Trophoblast cell (in vitro differentiated cells and primary cell): ENCODE measurements at regions not wholly inside any gene's neighbourhood (a gene's known extent, or its start where the extent isn't known, plus 50 kb on each side); places are given as distances from the start of the nearest gene placed in this dataset.

Experiments used
- DNase-seq, 2 donors: peaks; one replicate each; pipeline ENCODE4 v3.0.0-alpha.2; 2016
- H2AFZ ChIP-seq: 2 replicates; pipeline ENCODE4 v1.6.1; 2013; ENCODE audit warnings: low read length, moderate library complexity, mild to moderate bottlenecking; ENCODE audit not compliant: insufficient read depth, poor library complexity
- H2AK5ac ChIP-seq: 2 replicates; pipeline ENCODE4 v1.6.1; 2013; ENCODE audit warnings: mild to moderate bottlenecking, low read length
- H2BK120ac ChIP-seq: 2 replicates; pipeline ENCODE4 v1.6.1; 2013; ENCODE audit warnings: low read length, mild to moderate bottlenecking, moderate library complexity; ENCODE audit not compliant: insufficient read depth, poor library complexity
- H2BK12ac ChIP-seq: 2 replicates; pipeline ENCODE4 v1.6.1; 2013; ENCODE audit warnings: mild to moderate bottlenecking, low read length, moderate library complexity
- H2BK5ac ChIP-seq: 2 replicates; pipeline ENCODE4 v1.6.1; 2013; ENCODE audit warnings: low read length, low read depth, moderate library complexity, mild to moderate bottlenecking; ENCODE audit not compliant: poor library complexity
- H3K14ac ChIP-seq: 2 replicates; pipeline ENCODE4 v1.6.1; 2013; ENCODE audit warnings: mild to moderate bottlenecking, low read length
- H3K18ac ChIP-seq: 2 replicates; pipeline ENCODE4 v1.6.1; 2013; ENCODE audit warnings: mild to moderate bottlenecking, low read length
- H3K23ac ChIP-seq: 2 replicates; pipeline ENCODE4 v1.6.1; 2013; ENCODE audit warnings: low read length
- H3K27ac ChIP-seq: 2 replicates; pipeline ENCODE4 v1.5.1; 2013; ENCODE audit warnings: low read depth, mild to moderate bottlenecking, inconsistent platforms, low read length, moderate library complexity
- H3K27me3 ChIP-seq: 2 replicates; pipeline ENCODE4 v1.6.1; 2013; ENCODE audit warnings: inconsistent platforms, mild to moderate bottlenecking, low read length, moderate library complexity; ENCODE audit not compliant: insufficient read depth
- H3K36me3 ChIP-seq, 2 experiments: 1 replicate in 1 of 2; 2 replicates in 1 of 2; pipeline ENCODE4 v1.6.1; 2013; ENCODE audit warnings: low read length in 2 of 2, mild to moderate bottlenecking in 2 of 2, moderate library complexity in 1 of 2; ENCODE audit not compliant: insufficient read depth in 2 of 2, control insufficient read depth in 1 of 2
- H3K4ac ChIP-seq: 2 replicates; pipeline ENCODE4 v1.6.1; 2013; ENCODE audit warnings: low read depth, mild to moderate bottlenecking, low read length, moderate library complexity
- H3K4me1 ChIP-seq, 2 experiments: 1 replicate in 1 of 2; 2 replicates in 1 of 2; pipeline ENCODE4 v1.6.1; 2013; ENCODE audit warnings: low read length in 2 of 2, mild to moderate bottlenecking in 2 of 2, moderate library complexity in 1 of 2; ENCODE audit not compliant: insufficient read depth in 2 of 2, control insufficient read depth in 1 of 2
- H3K4me2 ChIP-seq: 2 replicates; pipeline ENCODE4 v1.6.1; 2013; ENCODE audit warnings: inconsistent platforms, mild to moderate bottlenecking, low read length, moderate library complexity
- H3K4me3 ChIP-seq: 2 replicates; pipeline ENCODE4 v1.5.1; 2013; ENCODE audit warnings: mild to moderate bottlenecking, low read depth, low read length, inconsistent platforms
- H3K79me1 ChIP-seq: one replicate; pipeline ENCODE4 v1.6.1; 2013; ENCODE audit warnings: low read length
- H3K79me2 ChIP-seq: 2 replicates; pipeline ENCODE4 v1.6.1; 2013; ENCODE audit warnings: low read length, mild to moderate bottlenecking; ENCODE audit not compliant: control insufficient read depth, insufficient read depth, poor library complexity
- H3K9ac ChIP-seq: 2 replicates; pipeline ENCODE4 v1.6.1; 2013; ENCODE audit warnings: mild to moderate bottlenecking, low read length
- H3K9me3 ChIP-seq: 2 replicates; pipeline ENCODE4 v1.6.1; 2013; ENCODE audit warnings: low read depth, mild to moderate bottlenecking, control low read depth, inconsistent platforms, low read length; ENCODE audit not compliant: insufficient read depth
- H4K12ac ChIP-seq: 2 replicates; pipeline ENCODE4 v1.6.1; 2013; ENCODE audit warnings: low read depth, mild to moderate bottlenecking, low read length, moderate library complexity
- H4K8ac ChIP-seq: 2 replicates; pipeline ENCODE4 v1.6.1; 2013; ENCODE audit warnings: low read depth, mild to moderate bottlenecking, low read length, moderate library complexity
- H4K91ac ChIP-seq: one replicate; pipeline ENCODE4 v1.6.1; 2013; ENCODE audit warnings: low read depth, mild to moderate bottlenecking, low read length, moderate library complexity
- WGBS: extraction: QIAGEN DNeasy Blood & Tissue Kit; methylation state at CpG from one replicate; pipeline ENCODE4 v1.1.7; 2013; ENCODE audit warnings: missing lambda C conversion rate; ENCODE audit not compliant: insufficient read length, insufficient coverage; ENCODE audit errors: extremely low coverage; 5-methylcytosine and 5-hydroxymethylcytosine counted together

GRCh38 chr6:85185977-85186376 lies 263.9 kb upstream of the NT5E start:
- Histone ChIP-seq H3K79me1 (no peaks in the 10 kb centered on the region), H3K4me2 (no peak overlapping the region), H3K18ac (no peak overlapping the region), H3K4me1 (no peaks in the 10 kb centered on the region), H2AK5ac (no peak overlapping the region), H4K91ac (no peak overlapping the region), H3K27me3 (no peaks in the 10 kb centered on the region), H3K14ac (no peak overlapping the region), H2BK120ac (no peak overlapping the region), H3K4ac (no peak overlapping the region), H3K36me3 (no peaks in the 10 kb centered on the region), H3K23ac (no peak overlapping the region), H3K27ac (no peak overlapping the region), H4K12ac (no peak overlapping the region), H3K4me3 (no peak overlapping the region), H3K9ac (no peak overlapping the region), H3K9me3 (peaks cover 2% of the 10 kb centered on the region), H2AFZ (no peak overlapping the region), H2BK5ac (no peak overlapping the region), H2BK12ac (no peak overlapping the region), H4K8ac (no peak overlapping the region), H3K79me2 (no peaks in the 10 kb centered on the region)
- DNase-seq = peak in 1 of 2 donors; percentile 68
- no CpG with 5 or more reads among the region's 1 CpG for WGBS

- Histone ChIP-seq H3K36me3 (no peaks in the 10 kb centered on the region), H3K9ac (no peak overlapping the region), H3K14ac (no peak overlapping the region), H3K4me1 (no peaks in the 10 kb centered on the region), H4K91ac (no peak overlapping the region), H2AFZ (no peak overlapping the region), H3K4me3 (no peak overlapping the region), H3K27ac (no peak overlapping the region), H3K79me2 (no peaks in the 10 kb centered on the region), H3K18ac (no peak overlapping the region), H4K12ac (no peak overlapping the region), H3K79me1 (no peaks in the 10 kb centered on the region), H3K4me2 (no peak overlapping the region), H3K4ac (no peak overlapping the region), H3K27me3 (no peaks in the 10 kb centered on the region), H4K8ac (no peak overlapping the region), H2BK120ac (no peak overlapping the region), H3K9me3 (peaks cover 2% of the 10 kb centered on the region), H3K23ac (no peak overlapping the region), H2BK12ac (no peak overlapping the region), H2AK5ac (no peak overlapping the region), H2BK5ac (no peak overlapping the region)
- no peak for DNase-seq
These were observed 266.0 kb upstream of the NT5E start for GRCh38 chr6:85183841-85184240.

- Histone ChIP-seq H3K9ac (no peak overlapping the region), H3K18ac (no peak overlapping the region), H4K12ac (no peak overlapping the region), H3K79me2 (no peaks in the 10 kb centered on the region), H3K4me1 (no peaks in the 10 kb centered on the region), H3K27me3 (no peaks in the 10 kb centered on the region), H3K4me3 (no peak overlapping the region), H3K4ac (no peak overlapping the region), H4K91ac (no peak overlapping the region), H3K23ac (no peak overlapping the region), H3K36me3 (no peaks in the 10 kb centered on the region), H3K27ac (no peak overlapping the region), H3K9me3 (no peaks in the 10 kb centered on the region), H3K79me1 (no peaks in the 10 kb centered on the region), H3K14ac (no peak overlapping the region), H3K4me2 (no peak overlapping the region), H2BK12ac (no peak overlapping the region), H2BK5ac (no peak overlapping the region), H2AFZ (no peak overlapping the region), H2BK120ac (no peak overlapping the region), H2AK5ac (no peak overlapping the region), H4K8ac (no peak overlapping the region)
- no peak for DNase-seq
These were observed 277.2 kb upstream of the NT5E start for GRCh38 chr6:85172705-85173104.

- Histone ChIP-seq H3K36me3 (no peaks in the 10 kb centered on the region), H3K4ac (no peak overlapping the region), H3K27me3 (no peaks in the 10 kb centered on the region), H2BK5ac (no peak overlapping the region), H3K79me2 (no peaks in the 10 kb centered on the region), H3K14ac (no peak overlapping the region), H3K79me1 (no peaks in the 10 kb centered on the region), H4K8ac (no peak overlapping the region), H2AFZ (no peak overlapping the region), H2BK12ac (no peak overlapping the region), H3K4me2 (no peak overlapping the region), H3K23ac (no peak overlapping the region), H3K4me1 (no peaks in the 10 kb centered on the region), H3K18ac (no peak overlapping the region), H4K12ac (no peak overlapping the region), H2BK120ac (no peak overlapping the region), H3K9ac (no peak overlapping the region), H4K91ac (no peak overlapping the region), H3K9me3 (no peaks in the 10 kb centered on the region), H2AK5ac (no peak overlapping the region), H3K4me3 (no peak overlapping the region), H3K27ac (no peak overlapping the region)
- DNase-seq = no peak
- WGBS = no CpG with 5 or more reads among the region's 2 CpGs
These were observed 277.7 kb upstream of the NT5E start for GRCh38 chr6:85172161-85172560.

GRCh38 chr6:85169189-85169588 lies 280.7 kb upstream of the NT5E start:
- no peak overlapping the region for H3K9ac ChIP-seq
- no peaks in the 10 kb centered on the region for H3K4me1 ChIP-seq
- no peak overlapping the region for H2BK5ac ChIP-seq
- no peaks in the 10 kb centered on the region for H3K9me3 ChIP-seq
- no peak for DNase-seq
- H2AK5ac ChIP-seq = no peak overlapping the region
- H3K14ac ChIP-seq = no peak overlapping the region
- no peak overlapping the region for H3K4ac ChIP-seq
- no CpG with 5 or more reads among the region's 2 CpGs for WGBS
- H4K91ac ChIP-seq = no peak overlapping the region
- H2BK120ac ChIP-seq = no peak overlapping the region
- H3K23ac ChIP-seq = no peak overlapping the region
- H3K79me1 ChIP-seq = no peaks in the 10 kb centered on the region
- no peak overlapping the region for H3K4me3 ChIP-seq
- no peak overlapping the region for H3K18ac ChIP-seq
- H3K79me2 ChIP-seq = no peaks in the 10 kb centered on the region
- no peak overlapping the region for H3K4me2 ChIP-seq
- no peak overlapping the region for H4K8ac ChIP-seq
- H3K36me3 ChIP-seq = no peaks in the 10 kb centered on the region
- H3K27ac ChIP-seq = no peak overlapping the region
- H2AFZ ChIP-seq = no peak overlapping the region
- H2BK12ac ChIP-seq = no peak overlapping the region
- H4K12ac ChIP-seq = no peak overlapping the region
- no peaks in the 10 kb centered on the region for H3K27me3 ChIP-seq
